G401.6 (cell line): ENCODE measurements at regions not wholly inside any gene's neighbourhood (a gene's known extent, or its start where the extent isn't known, plus 50 kb on each side); places are given as distances from the start of the nearest gene placed in this dataset.
"Not testable (repeated sequence)": the region's sequence is repeated elsewhere in the genome, so short reads cannot be mapped to it uniquely, and the experiment has no call there.

ENCODE experiments used
- FAIRE-seq: peaks from 2 replicates; lab custom pipeline; 2012; peaks lifted over from hg19 to GRCh38; lab: Jason Lieb, UNC

DNA sequence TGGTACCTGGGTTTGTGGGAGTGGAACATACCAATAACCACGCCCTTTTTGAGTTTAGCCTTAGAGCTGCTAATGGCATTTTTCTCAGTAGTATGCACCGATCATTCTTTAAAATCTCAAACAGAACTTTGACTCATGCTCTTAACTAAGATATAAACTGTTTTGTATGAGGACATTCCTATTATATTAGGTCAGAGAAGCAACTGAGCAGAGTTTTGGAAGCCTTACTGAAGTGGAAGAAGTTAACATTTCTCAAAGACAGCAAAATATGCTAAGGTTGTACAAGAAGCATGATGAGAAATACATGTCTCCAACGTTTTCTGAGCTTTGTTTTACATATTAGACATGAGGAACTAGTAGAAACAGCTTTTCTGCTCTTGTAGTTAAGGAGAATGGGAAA, 819.2 kb downstream of the FSCB start:
- FAIRE-seq, result no peak

DNA sequence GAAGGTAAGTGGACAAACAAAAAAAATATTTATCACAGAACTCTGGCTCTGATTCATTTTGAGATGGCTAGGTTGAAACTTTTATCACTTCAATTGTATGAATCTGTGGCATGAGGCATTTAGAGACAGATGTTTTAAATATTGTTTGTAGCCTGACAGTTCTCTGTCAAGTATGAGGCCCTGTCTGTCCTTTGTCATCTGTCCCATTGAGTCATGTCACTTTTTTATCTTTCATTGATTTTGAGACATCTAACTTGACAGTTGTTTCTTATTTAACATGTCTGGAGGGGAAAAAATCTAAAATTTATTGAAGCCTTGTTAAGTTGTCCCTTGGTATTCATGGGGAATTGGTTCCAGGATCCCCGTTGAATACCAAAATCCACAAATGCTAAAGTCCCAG, 829.5 kb downstream of the FSCB start:
- FAIRE-seq, result no peak

DNA sequence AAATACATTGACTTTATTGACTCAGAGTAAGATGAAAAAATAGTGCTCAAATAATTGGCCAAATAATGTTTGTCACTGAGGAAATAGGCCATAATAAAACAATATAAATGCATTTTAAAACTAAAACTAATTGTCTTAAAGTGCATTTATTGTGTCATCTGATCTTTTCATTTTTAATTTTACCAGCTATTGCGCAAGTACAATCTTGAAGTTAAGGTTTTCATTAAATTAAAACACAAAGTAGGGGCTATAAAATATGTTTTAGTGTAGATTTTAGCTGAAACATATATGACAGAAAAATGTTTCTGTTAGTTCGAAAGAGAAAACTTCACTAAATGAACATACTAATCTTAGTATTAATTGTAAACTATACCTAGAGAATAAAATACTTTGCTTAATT, 832.8 kb downstream of the FSCB start:
- no peak for FAIRE-seq

DNA sequence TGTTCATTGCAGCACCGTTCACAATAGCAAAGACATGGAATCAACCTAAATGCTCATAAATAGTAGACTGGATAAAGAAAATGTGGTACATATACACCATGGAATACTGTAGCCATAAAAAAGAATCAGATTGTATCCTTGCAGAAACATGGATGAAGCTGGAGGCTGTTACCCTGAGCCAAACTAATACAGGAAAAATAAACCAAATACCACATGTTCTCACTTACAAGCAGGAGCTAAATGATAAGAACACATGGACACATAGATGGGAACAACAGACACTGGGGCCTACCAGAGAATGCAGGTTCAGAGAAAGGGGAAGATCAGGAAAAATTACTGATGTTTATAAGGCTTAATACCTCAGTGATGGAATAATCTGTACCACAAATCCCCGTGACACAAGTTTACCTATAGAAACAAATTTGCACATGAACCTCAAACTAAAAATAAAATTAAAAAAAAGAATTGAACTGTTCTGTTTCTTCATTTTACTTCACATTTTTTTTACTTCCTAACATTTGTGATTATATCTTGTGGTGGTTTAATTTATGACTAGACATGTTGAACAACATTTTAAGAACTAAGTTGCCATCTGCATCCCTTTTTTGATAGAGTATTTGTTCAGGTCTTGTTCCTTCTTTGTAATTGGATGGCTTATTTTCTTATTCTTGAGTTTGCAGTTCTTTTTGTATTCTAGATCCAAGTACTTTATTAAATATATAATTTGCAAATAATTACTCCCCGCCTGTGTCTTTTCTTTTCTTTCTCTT, 835.2 kb downstream of the FSCB start:
- no peak for FAIRE-seq

DNA sequence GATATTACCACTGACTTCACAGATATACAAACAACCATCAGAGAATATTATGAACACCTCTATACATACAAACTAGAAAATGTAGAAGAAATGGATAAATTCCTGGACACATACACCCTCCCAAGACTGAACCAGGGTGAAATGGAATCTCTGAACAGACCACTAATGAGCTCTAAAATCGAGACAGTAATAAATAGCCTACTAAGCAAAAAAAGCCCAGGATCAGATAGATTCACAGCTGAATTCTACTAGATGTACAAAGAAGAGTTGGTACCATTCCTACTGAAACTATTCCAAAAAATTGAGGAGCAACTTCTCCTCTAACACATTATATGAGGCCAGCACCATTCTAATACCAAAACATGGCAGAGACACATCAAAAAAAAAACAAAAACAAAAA, 837.7 kb downstream of the FSCB start:
- FAIRE-seq, result no peak

DNA sequence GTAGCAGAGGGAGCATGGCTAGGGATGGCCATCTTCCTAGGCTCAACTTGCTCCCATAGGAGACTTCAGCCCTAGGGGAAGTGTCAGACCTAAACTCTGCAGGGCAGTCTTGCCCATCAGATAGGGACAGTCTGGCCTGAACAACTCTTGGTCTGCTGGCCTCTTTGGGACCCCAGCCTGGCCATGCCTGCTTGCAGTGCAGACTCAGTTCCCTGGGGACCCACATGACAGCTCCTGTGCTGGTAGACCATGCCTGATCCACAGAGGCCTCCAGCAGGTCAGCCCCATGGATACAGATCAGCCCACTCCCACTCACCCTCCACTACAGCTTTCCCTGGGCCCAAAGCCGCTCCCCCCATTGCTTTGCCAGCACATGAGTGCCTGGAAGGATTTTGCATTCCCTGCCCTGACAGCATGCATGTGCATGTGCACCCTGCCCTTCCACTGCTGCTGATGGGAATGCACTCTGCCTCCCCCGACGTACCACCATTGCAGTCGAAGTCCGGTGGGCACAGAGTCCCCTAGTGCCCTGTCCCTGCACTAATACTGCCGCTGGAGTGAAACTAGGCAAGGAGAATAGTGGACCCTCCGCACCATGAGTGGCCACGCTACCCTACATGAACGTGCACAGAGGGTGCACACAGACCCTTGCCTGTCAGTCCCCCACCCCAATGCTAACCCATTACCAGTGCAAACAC, 841.4 kb downstream of the FSCB start:
- FAIRE-seq, result no peak

DNA sequence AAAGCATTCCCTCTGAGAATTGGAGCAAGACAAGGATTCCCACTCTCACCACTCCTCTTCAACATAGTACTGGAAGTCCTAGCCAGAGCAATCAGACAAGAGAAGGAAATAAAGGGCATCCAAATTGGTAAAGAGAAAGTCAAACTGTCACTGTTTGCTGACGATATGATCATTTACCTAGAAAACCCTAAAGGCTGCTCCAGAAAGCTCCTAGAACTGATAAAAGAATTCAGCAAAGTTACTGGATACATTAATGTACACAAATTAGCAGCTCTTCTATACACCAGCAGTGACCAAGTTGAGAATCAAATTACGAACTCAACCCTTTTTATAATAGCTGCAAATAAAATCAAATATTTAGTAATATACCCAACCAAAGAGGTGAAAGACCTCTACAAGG, 851.9 kb downstream of the FSCB start:
- FAIRE-seq, result not testable (repeated sequence)

DNA sequence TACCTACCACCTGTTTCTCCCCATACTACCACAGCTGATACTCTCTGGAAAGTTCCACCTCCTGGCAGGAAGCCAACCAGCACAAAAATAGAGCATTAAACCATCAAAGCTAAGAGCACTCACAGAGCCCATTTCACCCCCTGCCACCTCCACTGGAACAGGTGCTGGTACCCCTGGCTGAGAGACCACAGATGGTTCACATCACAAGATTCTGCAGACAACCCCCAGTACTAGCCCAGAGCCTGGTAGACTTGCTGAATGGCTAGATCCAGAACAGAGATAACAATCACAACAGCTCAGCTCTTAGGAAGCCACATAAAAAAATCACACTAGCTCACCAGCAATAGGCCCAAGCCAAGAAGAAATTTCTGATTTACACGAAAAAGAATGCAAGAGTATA, 855.2 kb downstream of the FSCB start:
- FAIRE-seq, result no peak

DNA sequence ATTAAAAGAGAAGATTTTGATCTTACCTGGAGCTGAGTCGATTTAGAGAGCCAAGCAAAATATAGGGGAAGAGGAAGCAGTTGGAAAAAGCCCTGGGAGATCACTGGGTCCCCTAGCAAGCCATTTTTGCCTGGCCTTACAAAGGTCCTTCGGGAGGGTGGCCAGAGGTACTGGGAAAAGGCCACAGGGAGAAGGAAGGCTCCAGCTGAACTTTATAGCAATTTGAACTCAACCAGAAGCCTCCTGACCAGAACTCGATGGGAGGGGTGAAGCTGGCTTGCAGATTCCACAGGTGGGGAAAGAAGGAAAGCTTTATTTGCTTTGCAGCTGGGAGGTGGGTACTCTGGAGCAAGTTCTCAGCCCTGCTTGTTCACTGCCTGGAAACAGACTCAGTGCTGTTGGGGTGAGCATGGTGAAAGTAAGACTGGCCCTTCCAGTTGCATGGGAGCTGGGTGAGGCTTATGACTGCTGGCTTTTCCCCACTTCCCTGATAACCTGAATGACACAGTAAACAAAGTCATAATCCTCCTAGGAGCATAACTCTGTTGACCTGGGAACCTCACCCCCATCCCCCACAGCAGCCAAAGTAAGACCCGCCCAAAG, 855.8 kb downstream of the FSCB start:
- no peak for FAIRE-seq

DNA sequence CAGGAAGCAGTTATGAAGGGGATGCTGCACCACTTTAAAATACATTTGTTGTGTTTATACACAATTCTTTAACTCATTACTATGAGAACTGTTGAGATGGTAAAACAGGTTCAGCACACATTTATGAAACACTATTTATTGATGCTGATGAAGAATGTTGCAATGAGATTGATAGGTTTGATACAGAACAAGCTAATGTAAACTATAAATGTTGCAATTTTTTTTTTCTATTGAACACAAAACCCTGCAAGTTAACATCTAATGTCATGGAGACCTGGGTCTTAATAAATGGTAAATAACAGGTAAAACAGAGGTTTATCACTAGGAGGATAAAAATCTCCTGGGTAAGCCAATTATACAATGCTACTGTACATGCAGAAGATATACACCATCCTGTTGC, 857.6 kb downstream of the FSCB start:
- no peak for FAIRE-seq

DNA sequence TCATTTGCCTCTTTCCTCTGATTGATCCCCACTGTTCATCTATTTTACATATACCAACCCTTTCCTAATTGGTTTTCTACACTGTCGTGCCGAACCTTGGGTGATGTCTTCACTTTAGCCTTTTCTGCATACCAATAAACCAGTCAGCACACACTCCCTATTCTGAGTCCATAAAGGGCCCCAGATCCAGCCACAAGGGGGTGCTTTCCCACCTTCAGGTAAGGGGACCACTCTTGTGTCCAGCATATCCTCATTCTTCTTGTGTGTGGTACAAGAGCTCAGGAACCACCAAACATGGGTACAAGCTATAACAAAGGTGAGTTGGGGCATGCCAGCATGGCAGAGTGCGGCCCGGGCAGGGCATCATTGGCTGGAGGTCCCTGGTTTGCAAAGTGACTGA, 859.8 kb downstream of the FSCB start:
- FAIRE-seq, result no peak

DNA sequence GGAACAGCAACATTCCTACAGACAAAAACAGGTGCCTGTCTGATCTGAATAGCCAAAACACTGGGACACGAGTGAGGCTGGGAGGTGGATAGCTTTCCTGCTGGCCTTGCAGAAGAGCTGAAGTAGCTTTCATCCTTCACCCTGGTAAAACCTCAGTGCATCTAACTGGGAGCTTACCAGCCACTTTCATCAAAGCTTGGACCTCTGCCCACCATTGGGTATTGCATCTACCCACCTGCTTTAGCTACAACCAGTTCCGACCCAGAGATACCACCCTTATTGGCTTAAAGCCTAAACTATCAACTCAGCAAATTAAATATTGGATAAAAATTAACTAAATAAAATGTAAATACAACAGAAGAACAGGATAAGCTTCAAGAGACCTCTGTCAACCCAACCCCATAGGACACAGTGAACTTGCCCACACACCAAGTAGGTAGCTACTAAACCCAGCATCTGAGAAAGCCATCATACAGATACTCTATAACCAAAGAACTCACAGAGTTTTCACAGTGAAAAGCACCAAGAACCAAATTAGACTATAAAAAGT, 866.3 kb downstream of the FSCB start:
- FAIRE-seq, result no peak

DNA sequence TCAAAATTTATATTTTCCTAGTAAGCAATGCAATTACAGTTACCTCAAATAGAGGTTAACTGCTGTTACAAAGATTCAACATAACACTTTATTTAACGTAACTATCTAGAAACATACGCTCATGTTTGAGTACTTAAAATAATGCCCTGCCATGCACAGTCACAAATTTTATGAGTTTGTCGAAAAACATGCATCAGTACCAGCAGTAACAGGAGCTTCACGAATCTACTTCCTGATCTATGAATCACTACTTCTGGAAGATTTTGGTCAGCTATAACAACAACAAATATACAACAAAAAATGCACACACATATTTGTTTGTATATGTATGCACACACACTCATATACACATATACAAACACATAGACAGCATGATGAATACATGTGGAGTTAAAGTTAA, 881.8 kb downstream of the FSCB start:
- FAIRE-seq, result no peak

DNA sequence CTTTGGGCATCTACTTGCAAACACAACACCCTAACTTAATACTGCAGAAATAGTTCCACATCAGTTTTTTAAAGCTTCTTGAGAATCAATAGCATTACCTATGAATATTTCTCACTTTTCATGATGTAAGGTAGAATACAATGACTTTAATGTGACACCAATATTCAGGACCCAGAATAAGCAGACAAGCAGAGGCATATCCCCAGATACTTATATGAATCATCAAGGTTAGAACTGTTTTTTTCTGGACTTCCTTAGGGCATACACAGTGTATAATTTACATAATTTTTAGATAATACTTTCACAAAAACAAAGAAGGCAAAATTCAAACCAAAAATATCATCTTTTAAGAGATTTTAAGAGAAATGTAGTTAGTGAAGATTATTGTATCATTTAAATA, 885.8 kb downstream of the FSCB start:
- FAIRE-seq, result no peak

DNA sequence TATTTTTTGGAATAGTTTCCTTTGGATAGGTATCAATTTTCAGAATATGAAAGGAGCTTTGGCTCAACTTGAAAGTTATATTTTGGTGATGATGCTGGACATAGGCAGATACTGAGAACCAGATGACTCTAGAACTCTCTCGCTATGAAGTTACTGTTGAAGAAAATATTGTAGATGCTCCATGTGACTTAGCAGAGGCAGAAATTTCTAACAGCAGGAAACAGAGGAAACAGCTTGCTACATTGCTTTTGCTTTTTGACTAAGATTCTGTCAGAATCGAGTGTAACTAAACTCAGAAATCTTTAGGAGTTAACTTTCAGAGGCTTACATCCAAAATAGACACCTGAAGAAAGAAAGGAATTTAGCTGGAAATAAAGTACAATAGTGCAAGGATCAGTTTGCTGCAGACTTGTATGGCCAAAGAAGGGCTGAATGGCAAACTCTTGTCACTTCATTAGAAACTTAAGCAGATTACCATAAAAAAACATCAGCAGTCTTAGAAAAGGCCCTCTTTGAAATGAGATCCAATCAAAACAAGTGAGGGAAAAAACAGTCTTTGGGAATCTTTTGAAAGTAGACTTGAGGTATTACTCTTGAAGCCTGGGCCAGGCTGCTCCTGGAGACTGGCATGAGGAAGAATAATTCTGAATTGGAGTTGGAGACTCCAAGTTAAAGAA, 911.8 kb downstream of the FSCB start:
- no peak for FAIRE-seq

DNA sequence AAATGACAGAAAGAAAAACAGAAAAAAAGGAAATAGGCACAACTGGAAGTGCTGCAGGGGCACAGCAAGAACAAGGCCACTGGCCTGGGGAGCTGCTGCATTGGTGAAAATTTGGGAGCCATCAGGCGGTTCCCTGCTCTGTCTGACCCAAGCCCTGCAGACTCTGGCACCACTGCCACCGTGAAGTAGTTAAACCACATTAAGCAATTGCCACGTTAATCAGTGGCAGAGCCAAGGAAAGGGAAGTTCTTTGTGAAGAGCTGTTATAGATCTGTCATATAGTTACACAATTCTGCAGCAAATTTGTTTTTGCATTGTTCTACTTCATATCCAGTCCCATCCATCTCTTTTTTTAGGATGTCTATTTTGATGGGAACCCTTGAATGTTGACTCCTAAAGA, 915.3 kb downstream of the FSCB start:
- FAIRE-seq, result no peak

DNA sequence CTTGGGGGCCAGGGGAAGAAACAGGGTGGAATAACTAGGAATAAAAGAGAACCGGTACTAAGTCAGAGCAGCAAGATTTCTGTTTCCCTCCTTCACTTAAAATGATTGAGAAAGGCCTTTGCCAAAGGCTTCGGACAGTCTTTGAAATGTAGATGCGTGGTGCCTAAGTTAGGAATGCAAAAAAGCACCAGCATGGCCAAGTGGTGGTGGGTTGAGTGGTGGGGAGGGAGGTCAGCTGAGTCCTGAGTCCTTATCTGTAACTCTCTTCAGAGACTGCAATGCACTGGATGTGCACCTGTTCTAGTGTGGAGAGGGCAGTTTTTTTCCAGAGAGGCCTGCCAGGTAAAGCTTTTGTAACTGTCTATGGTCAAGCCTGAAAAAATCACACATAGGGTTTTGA, 919.9 kb downstream of the FSCB start:
- no peak for FAIRE-seq

DNA sequence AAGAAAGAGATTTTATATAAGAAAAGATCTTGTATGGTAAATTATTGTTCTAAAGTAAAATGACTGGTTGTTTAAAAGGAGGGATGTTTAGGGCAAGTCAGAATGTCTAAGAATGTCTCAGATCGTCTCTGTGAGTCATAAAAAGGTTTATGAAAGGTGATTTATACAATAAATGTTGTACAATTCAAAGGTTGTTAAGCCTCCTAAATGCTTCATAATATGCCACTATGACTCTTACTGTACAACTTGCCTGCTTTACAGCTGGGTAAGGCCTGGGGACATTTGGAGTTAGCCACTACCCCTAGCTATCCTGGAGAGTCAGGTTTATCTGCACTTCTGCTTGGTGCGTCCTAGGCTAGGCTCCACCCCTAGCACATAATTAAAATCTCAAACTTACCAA, 927.4 kb downstream of the FSCB start:
- FAIRE-seq, result no peak

DNA sequence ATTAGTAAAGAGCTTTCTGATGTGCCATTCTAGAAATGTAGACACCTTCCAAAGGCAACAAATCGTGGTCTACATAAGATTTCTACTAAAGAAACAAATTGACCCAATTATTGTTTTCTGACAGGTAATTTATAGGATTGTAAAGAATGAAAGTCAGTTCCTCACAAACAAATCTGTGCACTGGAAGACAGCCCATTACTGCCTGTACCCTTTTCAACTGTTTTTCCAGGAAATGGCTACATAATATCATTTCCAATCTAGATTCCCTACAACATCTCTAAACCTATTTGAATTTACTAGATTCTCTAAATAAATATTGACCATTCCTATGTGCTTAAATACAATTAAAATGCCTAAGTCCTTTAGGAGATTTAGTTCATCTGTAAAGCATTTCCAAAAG, 939.1 kb downstream of the FSCB start:
- no peak for FAIRE-seq

DNA sequence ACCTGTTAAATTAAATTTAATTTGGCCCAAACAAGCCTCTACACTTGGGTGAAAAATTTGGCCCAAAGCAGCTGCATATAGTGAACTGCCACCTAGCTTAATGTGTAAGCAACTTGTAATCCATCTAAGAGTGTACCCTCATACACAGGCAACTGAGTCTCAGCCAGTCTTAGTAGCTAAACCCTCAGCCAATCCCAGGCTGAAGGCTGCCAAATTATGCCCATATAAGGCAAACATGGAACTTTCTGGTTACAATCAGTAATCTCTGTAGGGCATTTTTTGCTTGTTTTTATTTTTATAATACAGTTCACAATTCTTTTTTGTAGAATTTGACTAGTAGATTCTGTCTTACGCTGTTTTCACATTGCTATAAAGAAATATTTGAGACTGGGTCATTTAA, 958.7 kb downstream of the FSCB start:
- no peak for FAIRE-seq

DNA sequence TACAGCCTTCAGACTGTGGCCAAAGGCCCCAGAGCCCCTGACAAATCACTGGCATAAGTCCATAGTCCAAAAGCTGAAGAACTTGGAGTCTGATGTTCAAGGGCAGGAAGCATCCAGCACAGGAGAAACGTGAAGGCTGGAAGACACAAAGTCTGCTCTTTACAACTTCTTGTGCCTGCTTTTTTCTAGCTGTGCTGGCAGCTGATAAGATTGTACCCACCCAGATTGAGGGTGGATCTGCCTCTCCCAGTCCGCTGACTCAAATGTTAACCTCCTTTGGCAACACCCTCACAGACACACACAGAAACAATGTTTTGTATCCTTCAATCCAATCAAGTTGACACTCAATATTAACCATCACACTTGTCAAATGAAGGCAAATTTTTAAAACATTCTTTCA, 959.5 kb downstream of the FSCB start:
- FAIRE-seq, result not testable (repeated sequence)

DNA sequence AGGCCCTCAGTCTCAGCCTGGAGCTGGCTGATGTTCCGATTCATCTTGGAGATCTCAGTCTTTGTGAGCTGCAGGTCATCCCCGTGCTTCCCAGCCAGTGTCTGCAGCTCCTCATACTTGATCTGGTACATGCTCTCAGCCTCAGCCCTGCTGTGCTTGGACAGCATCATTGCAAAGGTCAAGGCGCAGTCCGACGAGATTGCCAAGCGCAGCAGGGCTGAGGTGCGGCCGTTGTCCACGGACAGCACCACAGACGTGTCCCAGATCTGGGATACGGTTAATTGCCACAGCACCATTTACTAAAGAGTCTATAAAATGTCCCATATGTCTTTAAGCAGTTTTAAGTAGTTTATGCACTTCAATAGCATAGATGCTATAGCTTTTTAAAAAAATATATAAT, 965.7 kb downstream of the FSCB start:
- FAIRE-seq, result no peak

DNA sequence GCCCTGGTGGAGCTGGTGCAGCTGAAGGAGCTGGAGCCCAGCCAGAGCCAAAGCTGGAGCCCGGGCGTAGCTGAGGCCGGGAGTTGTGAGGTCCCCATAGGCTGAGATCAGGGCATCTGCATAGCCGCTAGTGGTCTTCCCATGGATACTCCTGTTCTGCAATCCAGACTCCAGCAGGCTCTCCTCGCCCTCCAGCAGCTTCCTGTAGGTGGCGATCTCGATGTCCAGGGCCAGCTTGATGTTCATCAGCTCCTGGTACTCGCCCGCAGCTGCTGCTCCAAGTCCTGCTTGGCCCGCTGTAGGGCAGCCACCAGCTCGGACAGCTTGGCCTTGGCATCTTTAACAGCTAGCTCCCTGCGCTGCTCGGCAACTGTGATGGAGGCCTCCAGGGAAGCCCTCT, 966.1 kb downstream of the FSCB start:
- FAIRE-seq, result no peak
